ENCODE measurements at regions not wholly inside any gene's neighbourhood (a gene's known extent, or its start where the extent isn't known, plus 50 kb on each side); places are given as distances from the start of the nearest gene placed in this dataset.

- no peak for TF ChIP-seq CTCF (IDR thresholded peaks at IDR 0.05; ENCODE audit: borderline replicate concordance, extremely low read depth, low read length, poor library complexity, severe bottlenecking)
- TF ChIP-seq EZH2 (IDR thresholded peaks at IDR 0.05; ENCODE audit: borderline replicate concordance, low read depth, low read length, severe bottlenecking): no peak
Measured at GRCh38 chr13:50156140-50156539, 140.9 kb downstream of the KCNRG start.
